ENCODE measurements at regions not wholly inside any gene's neighbourhood (a gene's known extent, or its start where the extent isn't known, plus 50 kb on each side); places are given as distances from the start of the nearest gene placed in this dataset.

DNA sequence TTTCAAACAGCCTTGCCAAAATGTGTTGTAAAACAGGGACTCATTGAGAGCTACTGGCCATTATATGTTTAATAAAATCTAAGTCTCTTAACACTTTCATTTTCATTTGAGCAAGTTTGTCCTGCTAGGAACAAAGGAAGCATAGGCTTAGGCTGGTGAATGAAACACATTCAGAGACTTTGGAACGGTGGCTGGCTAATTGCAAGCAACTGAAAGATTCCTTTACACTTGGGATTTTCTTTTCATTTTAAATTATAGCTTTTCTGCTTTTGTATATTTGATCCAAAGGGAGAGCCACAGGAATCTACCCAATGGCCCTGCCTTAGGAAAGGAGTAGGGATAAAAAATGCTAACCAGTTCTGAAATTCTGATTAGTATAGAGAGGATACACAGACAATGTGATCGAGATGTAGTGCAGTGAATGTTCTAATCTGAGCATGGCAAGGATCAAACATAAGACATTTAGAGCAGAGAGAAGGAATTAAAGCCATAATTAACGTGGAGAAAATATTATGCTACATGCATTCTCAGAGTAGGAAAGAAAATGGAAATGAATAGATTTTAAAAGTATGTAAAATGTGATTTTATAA, 911.4 kb upstream of the SLC39A10 start:
- Histone ChIP-seq H3K23ac (ENCODE audit: insufficient read length) (no peak overlapping the region), H2BK20ac (ENCODE audit: low read length) (no peak overlapping the region), H3K18ac (ENCODE audit: extremely low read depth, low read length) (no peak overlapping the region), H3K36me3 (ENCODE audit: control insufficient read depth in 2 of 4, insufficient read depth in 4 of 4, low read length in 3 of 4) (no peaks in the 10 kb centered on the region), H3K56ac (replicated peaks; ENCODE audit: insufficient read length, low read depth, low read length) (no peak overlapping the region), H3K9me3 (ENCODE audit: insufficient read depth in 2 of 2, low read depth in 1 of 2, low read length in 1 of 2) (no peaks in the 10 kb centered on the region), H3K79me2 (ENCODE audit: control insufficient read depth in 1 of 2, insufficient read depth in 2 of 2, low read length in 2 of 2) (no peaks in the 10 kb centered on the region), H3K79me1 (ENCODE audit: low read depth, low read length) (no peaks in the 10 kb centered on the region), H4K8ac (ENCODE audit: extremely low read depth, insufficient read depth, low read length) (no peak overlapping the region), H2AK5ac (ENCODE audit: low read depth, low read length) (no peak overlapping the region), H2BK120ac (replicated peaks; ENCODE audit: low read depth, low read length) (no peak overlapping the region), H3K4me2 (ENCODE audit: insufficient read depth in 1 of 2, low read depth in 2 of 2, low read length in 2 of 2) (no peak overlapping the region), H3K27ac (ENCODE audit: low read depth, low read length) (no peak overlapping the region), H2BK12ac (ENCODE audit: low read depth, low read length) (no peak overlapping the region), H2BK5ac (ENCODE audit: low read depth, low read length) (no peak overlapping the region), H2AFZ (ENCODE audit: low read length) (no peak overlapping the region), H4K91ac (replicated peaks; ENCODE audit: insufficient read length, low read length) (no peak overlapping the region), H3K4me3 (ENCODE audit: extremely low read depth in 1 of 4, insufficient read depth in 2 of 4, low read depth in 3 of 4, low read length in 4 of 4) (no peak overlapping the region), H4K20me1 (replicated peaks in 1 of 2; ENCODE audit: control insufficient read depth in 1 of 2, insufficient read depth in 2 of 2, low read length in 2 of 2) (no peaks in the 10 kb centered on the region), H4K5ac (ENCODE audit: insufficient read length, low read depth, low read length) (no peak overlapping the region), H3K23me2 (ENCODE audit: low read depth, low read length) (no peaks in the 10 kb centered on the region), H3K4ac (replicated peaks; ENCODE audit: insufficient read length, low read depth, low read length) (no peak overlapping the region), H3K4me1 (replicated peaks in 1 of 4; ENCODE audit: control insufficient read depth in 3 of 4, insufficient read depth in 4 of 4, low read length in 3 of 4) (no peaks in the 10 kb centered on the region), H2BK15ac (ENCODE audit: low read length) (no peak overlapping the region), H3K9ac (replicated peaks in 1 of 4; ENCODE audit: extremely low read depth in 1 of 4, low read depth in 3 of 4, low read length in 3 of 4) (no peak overlapping the region), H3K27me3 (replicated peaks in 1 of 4; ENCODE audit: control insufficient read depth in 3 of 4, extremely low read depth in 1 of 4, insufficient read depth in 3 of 4, low read length in 3 of 4) (no peaks in the 10 kb centered on the region), H3K14ac (ENCODE audit: insufficient read length) (no peak overlapping the region)
- FAIRE-seq (no peak), DNase-seq (ENCODE audit: low read depth in 1 of 2, low spot score in 2 of 2) (no peak)
- POLR2A ChIA-PET (ENCODE audit: partially characterized antibody): no interaction called here
- CTCF ChIA-PET (ENCODE audit: partially characterized antibody): interaction anchor here (1.1 kb wide), 1 partner anchor 13 kb away, joined by 3 read pairs; no protein-coding TSS in a partner anchor
- WGBS, 2 experiments (ENCODE audit: extremely low coverage in 1 of 2, insufficient coverage in 1 of 2, insufficient read length in 1 of 2, insufficient replicate concordance in 2 of 2, low coverage in 1 of 2, low lambda C conversion rate in 2 of 2, missing lambda C conversion rate in 1 of 2): 79% methylated on average over 3 of the region's 3 CpGs; no CpG with 5 or more reads in 1 of the 2 experiments
- TF ChIP-seq KDM4A (IDR thresholded peaks at IDR 0.05; ENCODE audit: low read depth, low read length, severe bottlenecking) (no peak), PHF8 (conservative IDR thresholded peaks at IDR 0.05; ENCODE audit: low read depth, low read length) (no peak), POLR2A (IDR thresholded peaks at IDR 0.05; ENCODE audit: control extremely low read depth in 1 of 2, low read depth in 2 of 2, low read length in 2 of 2) (no peak), FOSL1 (IDR thresholded peaks at IDR 0.05; ENCODE audit: insufficient read depth, low read depth, low read length) (no peak), RAD21 (IDR thresholded peaks at IDR 0.05 in 1 of 2, conservative IDR thresholded peaks at IDR 0.05 in 1 of 2; ENCODE audit: low read depth in 2 of 2, low read length in 2 of 2) (no peak), KDM1A (IDR thresholded peaks at IDR 0.05; ENCODE audit: borderline replicate concordance, low read length) (no peak), CEBPB (IDR thresholded peaks at IDR 0.05; ENCODE audit: low read depth, low read length) (no peak)
- TF ChIP-seq, protein P1, sequence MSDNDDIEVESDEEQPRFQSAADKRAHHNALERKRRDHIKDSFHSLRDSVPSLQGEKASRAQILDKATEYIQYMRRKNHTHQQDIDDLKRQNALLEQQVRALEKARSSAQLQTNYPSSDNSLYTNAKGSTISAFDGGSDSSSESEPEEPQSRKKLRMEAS (IDR thresholded peaks at IDR 0.05): no peak
- TF ChIP-seq, protein P2, sequence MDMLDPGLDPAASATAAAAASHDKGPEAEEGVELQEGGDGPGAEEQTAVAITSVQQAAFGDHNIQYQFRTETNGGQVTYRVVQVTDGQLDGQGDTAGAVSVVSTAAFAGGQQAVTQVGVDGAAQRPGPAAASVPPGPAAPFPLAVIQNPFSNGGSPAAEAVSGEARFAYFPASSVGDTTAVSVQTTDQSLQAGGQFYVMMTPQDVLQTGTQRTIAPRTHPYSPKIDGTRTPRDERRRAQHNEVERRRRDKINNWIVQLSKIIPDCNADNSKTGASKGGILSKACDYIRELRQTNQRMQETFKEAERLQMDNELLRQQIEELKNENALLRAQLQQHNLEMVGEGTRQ (IDR thresholded peaks at IDR 0.05; ENCODE audit: low read length): no peak
- TF ChIP-seq, protein P3, sequence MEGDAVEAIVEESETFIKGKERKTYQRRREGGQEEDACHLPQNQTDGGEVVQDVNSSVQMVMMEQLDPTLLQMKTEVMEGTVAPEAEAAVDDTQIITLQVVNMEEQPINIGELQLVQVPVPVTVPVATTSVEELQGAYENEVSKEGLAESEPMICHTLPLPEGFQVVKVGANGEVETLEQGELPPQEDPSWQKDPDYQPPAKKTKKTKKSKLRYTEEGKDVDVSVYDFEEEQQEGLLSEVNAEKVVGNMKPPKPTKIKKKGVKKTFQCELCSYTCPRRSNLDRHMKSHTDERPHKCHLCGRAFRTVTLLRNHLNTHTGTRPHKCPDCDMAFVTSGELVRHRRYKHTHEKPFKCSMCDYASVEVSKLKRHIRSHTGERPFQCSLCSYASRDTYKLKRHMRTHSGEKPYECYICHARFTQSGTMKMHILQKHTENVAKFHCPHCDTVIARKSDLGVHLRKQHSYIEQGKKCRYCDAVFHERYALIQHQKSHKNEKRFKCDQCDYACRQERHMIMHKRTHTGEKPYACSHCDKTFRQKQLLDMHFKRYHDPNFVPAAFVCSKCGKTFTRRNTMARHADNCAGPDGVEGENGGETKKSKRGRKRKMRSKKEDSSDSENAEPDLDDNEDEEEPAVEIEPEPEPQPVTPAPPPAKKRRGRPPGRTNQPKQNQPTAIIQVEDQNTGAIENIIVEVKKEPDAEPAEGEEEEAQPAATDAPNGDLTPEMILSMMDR (IDR thresholded peaks at IDR 0.05; ENCODE audit: control extremely low read depth in 1 of 3, insufficient read depth in 1 of 3, low read depth in 1 of 3, low read length in 3 of 3): no peak
